ENCODE measurements at regions not wholly inside any gene's neighbourhood (a gene's known extent, or its start where the extent isn't known, plus 50 kb on each side); places are given as distances from the start of the nearest gene placed in this dataset.
"Not testable (repeated sequence)": the region's sequence is repeated elsewhere in the genome, so short reads cannot be mapped to it uniquely, and the experiment has no call there.

GRCh38 chr22:27064386-27064785 lies 407.0 kb downstream of the MIAT start:
- DNase-seq (ENCODE audit: low read depth), result no peak

GRCh38 chr22:27065279-27065678 lies 407.9 kb downstream of the MIAT start:
- no peak for DNase-seq (ENCODE audit: low read depth)

DNA sequence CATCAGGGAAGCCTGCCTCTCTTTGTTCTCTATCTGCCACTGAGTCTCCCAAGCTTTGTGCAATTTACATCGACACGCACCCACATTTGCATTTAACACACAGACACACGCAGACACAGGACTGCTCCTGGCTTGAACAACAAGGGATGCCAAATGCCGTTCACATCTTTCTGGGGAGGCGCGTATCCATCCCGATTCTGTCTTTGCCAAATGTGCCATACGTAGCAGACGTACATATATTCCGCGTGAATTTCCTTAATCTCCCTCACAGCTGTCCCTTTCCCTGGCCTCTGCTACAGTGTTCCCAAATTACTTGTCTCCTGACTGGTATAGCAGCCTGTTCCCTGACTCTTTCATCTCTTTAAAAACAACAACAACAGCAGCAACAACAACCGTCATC lies 409.5 kb downstream of the MIAT start:
- no peak for DNase-seq (ENCODE audit: low read depth)

- no peak for DNase-seq (ENCODE audit: low read depth)
Observed at GRCh38 chr22:27068121-27068520, 410.7 kb downstream of the MIAT start.

- no peak for DNase-seq (ENCODE audit: low read depth)
Observed at GRCh38 chr22:27070594-27070993, 413.2 kb downstream of the MIAT start.

GRCh38 chr22:27073601-27074425 lies 416.4 kb downstream of the MIAT start:
- no peak for DNase-seq (ENCODE audit: low read depth)

DNA sequence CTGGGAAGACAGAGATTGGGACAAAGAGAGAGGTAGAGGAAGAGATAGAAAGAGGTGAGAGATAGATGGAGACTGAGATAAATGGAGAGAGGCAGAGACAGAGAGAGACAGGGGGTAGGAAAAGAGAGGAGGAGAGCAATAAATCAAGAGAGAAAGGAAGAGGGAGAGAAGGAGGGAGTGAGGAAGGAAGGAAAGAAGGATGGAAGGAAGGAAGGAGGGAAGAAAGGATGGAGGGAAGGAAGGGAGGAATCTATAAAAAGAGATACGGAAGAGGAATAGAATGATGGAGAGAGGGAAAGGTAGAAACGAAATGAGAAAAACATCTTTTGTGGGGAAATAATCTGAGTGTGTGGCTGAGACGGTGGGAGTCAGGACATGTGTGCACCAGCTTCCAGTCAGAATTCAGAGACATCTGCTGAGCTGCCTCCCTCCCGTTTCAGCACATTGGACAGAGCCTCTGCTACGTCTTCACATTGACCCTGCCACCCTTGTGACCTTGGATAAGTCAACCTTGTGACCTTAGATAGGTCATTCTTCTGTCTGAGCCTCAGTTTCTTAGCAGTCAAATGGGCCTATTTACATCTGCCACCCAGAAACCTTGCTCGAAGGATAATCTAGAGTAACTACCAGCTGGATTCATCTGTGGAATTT lies 417.8 kb downstream of the MIAT start:
- no peak for DNase-seq (ENCODE audit: low read depth)

GRCh38 chr22:27075891-27076290 lies 418.5 kb downstream of the MIAT start:
- no peak for DNase-seq (ENCODE audit: low read depth)

GRCh38 chr22:27078064-27078463 lies 420.7 kb downstream of the MIAT start:
- not testable (repeated sequence) for DNase-seq (ENCODE audit: low read depth)

GRCh38 chr22:27080036-27080578 lies 422.7 kb downstream of the MIAT start:
- DNase-seq (ENCODE audit: low read depth), result no peak

DNA sequence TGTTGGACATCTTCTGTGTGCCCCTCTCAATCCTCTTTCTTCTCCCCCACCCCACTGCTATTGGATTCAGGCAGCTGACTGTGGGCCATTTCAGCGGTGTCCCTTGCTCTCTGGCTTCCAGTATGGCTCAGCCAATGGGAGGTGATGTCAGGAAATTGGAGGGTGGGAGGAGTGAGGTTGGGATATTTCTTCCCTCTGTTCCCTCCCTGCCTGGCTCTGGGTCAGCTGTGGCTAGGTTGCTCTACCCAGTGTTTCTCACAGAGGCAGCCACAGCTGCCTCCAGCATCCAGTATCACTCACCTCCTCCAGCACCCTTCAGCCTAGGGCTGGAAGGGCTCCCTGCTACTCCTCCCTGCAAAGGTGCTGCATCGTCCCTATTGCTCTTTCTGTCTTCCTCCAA lies 423.5 kb downstream of the MIAT start:
- no peak for DNase-seq (ENCODE audit: low read depth)

DNA sequence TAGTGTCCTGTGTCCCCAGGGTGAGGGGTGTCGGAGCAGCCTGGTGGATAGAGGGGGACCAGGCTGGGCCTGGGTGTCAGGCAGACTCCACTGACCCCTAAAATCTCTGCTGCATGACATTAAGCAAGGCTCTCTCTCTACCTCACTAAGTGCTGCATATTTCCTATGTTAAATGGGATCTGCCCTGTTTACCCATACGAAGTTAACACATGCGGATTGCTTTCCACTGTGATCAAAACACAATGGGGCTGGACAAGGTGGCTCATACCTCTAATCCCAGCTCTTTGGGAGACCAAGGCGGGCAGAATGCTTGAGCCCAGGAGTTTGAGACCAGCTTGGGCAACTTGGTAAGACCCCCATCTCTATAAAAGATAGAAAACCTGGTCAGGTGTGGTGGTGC lies 426.2 kb downstream of the MIAT start:
- DNase-seq (ENCODE audit: low read depth), result no peak

GRCh38 chr22:27084130-27084529 lies 426.7 kb downstream of the MIAT start:
- no peak for DNase-seq (ENCODE audit: low read depth)

GRCh38 chr22:27086080-27087044 lies 429.0 kb downstream of the MIAT start:
- DNase-seq (ENCODE audit: low read depth), result no peak

GRCh38 chr22:27087051-27087450 lies 429.7 kb downstream of the MIAT start:
- no peak for DNase-seq (ENCODE audit: low read depth)

DNA sequence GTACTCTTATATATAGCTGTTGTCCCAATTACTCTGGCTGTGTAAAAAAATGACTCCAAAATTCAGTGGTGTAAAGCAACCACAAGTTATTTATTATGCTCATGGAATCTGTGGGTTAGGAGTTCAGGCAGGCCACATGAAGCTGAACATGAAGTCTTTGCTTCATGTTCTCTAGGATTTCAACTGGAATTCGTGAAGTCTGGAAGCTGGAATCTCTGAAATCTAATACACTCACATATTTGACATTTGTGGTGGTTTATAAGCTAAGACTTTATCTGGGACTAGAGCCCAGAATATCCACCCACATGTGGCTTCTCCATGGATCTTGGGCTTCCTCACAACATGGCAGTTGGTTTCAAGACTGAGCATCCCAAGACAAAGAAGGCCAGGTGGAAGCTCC lies 430.6 kb downstream of the MIAT start:
- DNase-seq (ENCODE audit: low read depth), result no peak

DNA sequence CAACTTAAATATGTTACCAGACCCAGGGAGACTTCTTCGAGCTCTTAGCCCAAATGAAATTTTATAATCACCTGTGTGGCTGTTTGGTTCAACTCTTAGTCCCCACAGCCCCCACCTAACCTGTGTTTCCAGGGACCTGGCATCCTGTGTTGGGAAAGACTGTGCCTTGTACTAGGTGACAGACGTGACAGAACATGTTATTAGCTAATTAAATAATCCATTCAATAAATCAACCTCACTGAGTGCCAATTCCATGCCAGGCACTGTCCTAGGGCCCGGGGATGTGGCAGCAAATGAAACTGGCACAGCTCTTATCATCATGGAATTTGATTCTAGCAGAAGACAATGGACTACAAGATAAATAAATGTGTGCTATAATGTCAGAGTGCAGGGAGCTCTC lies 431.9 kb downstream of the MIAT start:
- no peak for DNase-seq (ENCODE audit: low read depth)

- no peak for DNase-seq (ENCODE audit: low read depth)
Observed at GRCh38 chr22:27090611-27091011, 433.2 kb downstream of the MIAT start.

- no peak for DNase-seq (ENCODE audit: low read depth)
Observed at GRCh38 chr22:27093422-27093821, 436.0 kb downstream of the MIAT start.

DNA sequence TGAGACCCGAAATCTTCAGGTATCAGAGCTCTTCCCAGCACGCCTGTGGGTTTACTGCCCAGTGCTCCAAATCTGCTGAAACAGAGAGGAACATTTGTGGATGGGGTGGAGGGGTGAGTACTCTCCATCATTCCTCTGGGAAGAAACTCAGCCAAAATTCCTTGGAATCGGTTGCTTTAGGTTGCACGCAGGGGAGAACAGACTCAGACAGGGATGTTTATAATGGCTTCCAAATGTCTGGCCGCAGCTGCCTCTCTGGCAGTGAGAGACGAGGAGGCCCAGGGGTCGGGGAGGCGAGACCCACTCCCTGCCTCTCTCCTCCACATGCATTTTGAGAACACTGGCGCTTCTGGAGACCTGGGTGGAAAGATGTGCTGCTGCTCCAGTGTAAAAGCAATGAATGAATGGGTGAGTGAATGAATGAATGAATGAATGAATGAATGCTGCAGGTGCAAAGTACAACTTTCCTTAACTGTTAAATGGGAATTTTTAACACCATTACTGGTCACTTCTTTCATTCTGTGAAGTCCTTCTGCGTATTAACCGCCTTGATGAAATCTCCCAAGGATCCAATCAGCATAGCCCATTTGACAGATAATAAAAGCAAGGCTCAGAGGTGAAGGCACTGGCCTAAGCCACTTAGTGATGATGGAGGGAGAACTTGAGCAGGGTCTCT lies 437.4 kb downstream of the MIAT start:
- no peak for DNase-seq (ENCODE audit: low read depth)

- no peak for DNase-seq (ENCODE audit: low read depth)
Observed at GRCh38 chr22:27097506-27097905, 440.1 kb downstream of the MIAT start.

DNA sequence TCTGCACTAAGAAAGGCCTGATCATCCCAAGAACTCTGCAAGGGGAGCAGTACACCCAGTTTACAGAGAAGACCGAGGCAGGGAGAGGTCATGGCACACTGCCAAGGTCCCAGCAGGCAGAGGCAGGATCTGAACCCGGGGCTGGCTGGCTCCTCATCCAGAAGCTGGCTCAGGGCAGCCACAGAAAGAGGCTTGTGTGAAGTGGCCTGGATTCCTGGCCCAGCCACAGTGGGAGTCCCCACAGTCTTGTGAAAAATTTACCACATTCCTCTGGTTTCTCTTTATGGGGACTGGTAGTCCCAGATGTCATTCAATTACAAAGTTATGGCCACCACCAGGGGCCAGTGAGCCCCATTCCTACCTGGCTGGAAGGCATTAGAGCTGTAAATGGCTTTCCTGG lies 440.5 kb downstream of the MIAT start:
- DNase-seq (ENCODE audit: low read depth), result no peak

All from activated T-cell treated with anti-CD3 and anti-CD28 coated beads for 24 hours (primary cell).